Naive thymus-derived CD4-positive, alpha-beta T cell (primary cell): ENCODE measurements at regions not wholly inside any gene's neighbourhood (a gene's known extent, or its start where the extent isn't known, plus 50 kb on each side); places are given as distances from the start of the nearest gene placed in this dataset.

ENCODE experiments used
- ATAC-seq: fragments of 150-1000 bp; cut with Tn5 transposase; 2 replicates; pipeline ENCODE4 v1.10.0; 2021; ENCODE audit warnings: mild to moderate bottlenecking, moderate library complexity
- CTCF ChIA-PET: fragments of 350-600 bp; sonication (Branson Sonifier 250); formaldehyde crosslinking; loops from one replicate; lab custom pipeline; 2021; ENCODE audit warnings: antibody characterized with exemption; lab: Charles Lee
- POLR2A ChIA-PET: fragments of 350-600 bp; sonication (Branson Sonifier 250); formaldehyde crosslinking; loops from one replicate; lab custom pipeline; 2021; ENCODE audit warnings: antibody characterized with exemption, inconsistent platforms; lab: Charles Lee
- DNase-seq, 9 donors: peaks; one replicate each; pipeline versions ENCODE4 v3.0.0 to v3.0.0-alpha.2; 2020 to 2022; ENCODE audit warnings: mixed read lengths in 1 of 9
- H3K27ac ChIP-seq: one replicate; pipeline ENCODE4 v1.7.0; 2013; ENCODE audit warnings: mild to moderate bottlenecking, low read depth, low read length, moderate library complexity
- H3K27me3 ChIP-seq, 2 donors: one replicate each; pipeline ENCODE4 v1.7.0; 2013; ENCODE audit warnings: low read length in 2 of 2, mild to moderate bottlenecking in 2 of 2, moderate library complexity in 2 of 2; ENCODE audit not compliant: control insufficient read depth in 2 of 2, insufficient read depth in 2 of 2
- H3K36me3 ChIP-seq, 3 experiments: 1 replicate in 2 of 3; 2 replicates in 1 of 3; pipeline ENCODE4 v1.7.0; 2013; ENCODE audit warnings: low read length in 3 of 3, mild to moderate bottlenecking in 3 of 3, moderate library complexity in 1 of 3; ENCODE audit not compliant: insufficient read depth in 3 of 3, control insufficient read depth in 2 of 3
- H3K4me1 ChIP-seq, 2 donors: one replicate each; pipeline ENCODE4 v1.7.0; 2013; ENCODE audit warnings: low read length in 2 of 2, mild to moderate bottlenecking in 2 of 2, moderate library complexity in 1 of 2; ENCODE audit not compliant: control insufficient read depth in 2 of 2, insufficient read depth in 2 of 2
- H3K4me3 ChIP-seq: 2 replicates; pipeline ENCODE4 v1.7.0; 2013; ENCODE audit warnings: mild to moderate bottlenecking, low read length
- H3K9me3 ChIP-seq, 3 experiments: 1 replicate in 2 of 3; 2 replicates in 1 of 3; pipeline ENCODE4 v1.7.0; 2013; ENCODE audit warnings: low read length in 3 of 3; ENCODE audit not compliant: control insufficient read depth in 2 of 3
- H3K27ac Mint-ChIP-seq, 9 donors: one replicate each; pipeline ENCODE4 v1.8.0; 2020 to 2022; ENCODE audit warnings: mixed read lengths in 9 of 9, mild to moderate bottlenecking in 8 of 9, moderate library complexity in 5 of 9, inconsistent platforms in 2 of 9
- H3K27me3 Mint-ChIP-seq, 5 donors: one replicate each; pipeline ENCODE4 v1.8.0; 2021 to 2022; ENCODE audit warnings: mixed read lengths in 5 of 5, mild to moderate bottlenecking in 1 of 5
- H3K36me3 Mint-ChIP-seq, 5 donors: one replicate each; pipeline ENCODE4 v1.8.0; 2020 to 2022; ENCODE audit warnings: mixed read lengths in 5 of 5, mild to moderate bottlenecking in 3 of 5, inconsistent platforms in 1 of 5
- H3K4me1 Mint-ChIP-seq, 7 donors: one replicate each; pipeline ENCODE4 v1.8.0; 2020 to 2022; ENCODE audit warnings: mixed read lengths in 7 of 7, mild to moderate bottlenecking in 3 of 7, inconsistent platforms in 1 of 7
- H3K4me3 Mint-ChIP-seq, 10 donors: one replicate each; pipeline ENCODE4 v1.8.0; 2020 to 2022; ENCODE audit warnings: mild to moderate bottlenecking in 10 of 10, mixed read lengths in 10 of 10, moderate library complexity in 6 of 10, inconsistent platforms in 2 of 10
- H3K9me3 Mint-ChIP-seq, 11 donors: one replicate each; pipeline ENCODE4 v1.8.0; 2020 to 2022; ENCODE audit warnings: mixed read lengths in 11 of 11, mild to moderate bottlenecking in 4 of 11, inconsistent platforms in 1 of 11, moderate library complexity in 1 of 11
- intact Hi-C, 2 donors: fragments of 100-400 bp; cut with micrococcal nuclease; formaldehyde crosslinking; loops; one replicate each; pipeline ENCODE4 v1.15.1; 2023

DNA sequence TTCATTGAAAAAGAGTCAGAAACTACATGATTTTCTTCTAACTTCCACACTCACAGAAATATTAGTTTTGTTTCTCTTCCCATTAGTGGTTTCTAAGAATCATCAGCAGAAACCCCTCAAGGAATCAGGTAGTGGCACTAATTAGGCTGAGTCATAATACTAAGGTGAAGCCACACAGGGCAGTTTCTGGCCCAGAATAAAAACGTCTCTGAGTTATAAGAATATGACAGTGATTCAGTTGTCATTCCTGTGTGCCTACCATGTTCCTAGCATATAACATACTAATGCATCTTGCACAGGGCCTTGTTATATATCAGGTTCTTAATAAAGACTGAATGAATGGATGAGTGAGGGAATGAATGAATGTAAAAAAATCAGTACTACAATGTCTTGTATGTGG lies 206.0 kb upstream of the PLEKHG7 start:
- ChIA-PET CTCF (no interaction called here), POLR2A (no interaction called here)
- Mint-ChIP-seq H3K27ac (no peak overlapping the region), H3K9me3 (peaks cover 0 to 10% (median 4%) of the 10 kb centered on the region in 11 donors), H3K4me1 (peaks cover 0 to 10% (median 0%) of the 10 kb centered on the region in 7 donors), H3K4me3 (no peak overlapping the region), H3K36me3 (peaks cover under 1 to 14% (median 1%) of the 10 kb centered on the region in 5 donors), H3K27me3 (no peaks in the 10 kb centered on the region)
- Histone ChIP-seq H3K27me3 (no peaks in the 10 kb centered on the region), H3K36me3 (no peaks in the 10 kb centered on the region), H3K4me3 (no peak overlapping the region), H3K9me3 (no peaks in the 10 kb centered on the region), H3K27ac (no peak overlapping the region), H3K4me1 (no peaks in the 10 kb centered on the region)
- DNase-seq (no peak), ATAC-seq (no peak)
- intact Hi-C loops = no loop called here

DNA sequence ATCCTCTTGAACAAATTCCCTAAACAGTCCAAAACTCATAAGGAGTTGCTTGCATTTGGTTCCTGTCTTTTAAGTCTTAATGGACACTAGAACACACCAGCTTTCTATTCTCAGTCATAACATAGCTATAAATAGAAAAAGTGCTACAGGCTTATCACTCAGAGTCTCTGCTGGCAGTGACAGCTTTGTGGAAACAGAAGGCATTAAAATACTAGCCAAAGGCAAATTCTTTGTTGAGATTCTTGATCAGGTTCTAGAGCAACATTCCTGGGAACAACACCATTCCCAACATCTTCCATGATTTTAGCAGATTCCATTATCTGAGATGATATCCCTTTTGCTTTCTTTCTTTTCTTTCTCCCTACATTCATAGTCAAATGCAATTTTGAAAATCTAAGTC lies 207.7 kb upstream of the PLEKHG7 start:
- H3K4me1 Mint-ChIP-seq = peaks cover 0 to 7% (median 0%) of the 10 kb centered on the region in 7 donors
- H3K27ac Mint-ChIP-seq = peak overlapping the region in 1 of 9 donors; percentile 10
- ChIA-PET POLR2A (no interaction called here), CTCF (interaction anchor here (1.2 kb wide), 1 partner anchor 10 kb away, joined by 3 read pairs; no protein-coding TSS in a partner anchor)
- intact Hi-C loops = no loop called here
- Histone ChIP-seq H3K4me3 (no peak overlapping the region), H3K9me3 (no peaks in the 10 kb centered on the region), H3K27me3 (no peaks in the 10 kb centered on the region), H3K4me1 (no peaks in the 10 kb centered on the region), H3K27ac (no peak overlapping the region), H3K36me3 (no peaks in the 10 kb centered on the region)
- no peak overlapping the region for H3K4me3 Mint-ChIP-seq
- H3K9me3 Mint-ChIP-seq = peaks cover 0 to 17% (median 8%) of the 10 kb centered on the region in 11 donors
- no peak for DNase-seq
- no peak for ATAC-seq
- H3K36me3 Mint-ChIP-seq = peaks cover 4 to 16% (median 6%) of the 10 kb centered on the region in 5 donors
- H3K27me3 Mint-ChIP-seq = no peaks in the 10 kb centered on the region

DNA sequence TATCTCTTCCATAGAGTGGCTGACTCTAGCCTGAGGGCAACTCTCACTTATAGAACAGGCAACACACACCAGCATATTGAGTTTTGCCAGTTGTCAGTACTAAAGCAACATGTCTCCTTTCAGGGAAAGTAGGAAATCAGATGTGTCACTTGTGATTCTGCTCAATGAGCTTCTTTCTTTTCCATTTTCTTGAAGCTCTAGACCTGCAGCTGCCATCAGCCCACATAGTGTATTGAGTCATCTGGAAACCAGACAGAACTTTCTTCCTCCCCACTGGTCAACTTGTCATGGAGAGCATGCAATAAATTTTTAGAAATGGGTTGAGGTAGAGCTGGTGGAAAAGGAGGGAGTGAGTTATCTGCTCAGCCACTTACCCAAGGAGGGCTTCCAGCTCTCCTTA lies 209.0 kb upstream of the PLEKHG7 start:
- Mint-ChIP-seq H3K27me3 (no peaks in the 10 kb centered on the region), H3K36me3 (peaks cover 4 to 25% (median 6%) of the 10 kb centered on the region in 5 donors), H3K4me3 (no peak overlapping the region), H3K4me1 (peaks cover 0 to 16% (median 0%) of the 10 kb centered on the region in 7 donors), H3K9me3 (peaks cover 0 to 17% (median 8%) of the 10 kb centered on the region in 11 donors), H3K27ac (no peak overlapping the region)
- ATAC-seq = no peak
- H3K27me3 ChIP-seq = no peaks in the 10 kb centered on the region
- no peaks in the 10 kb centered on the region for H3K9me3 ChIP-seq
- no peaks in the 10 kb centered on the region for H3K36me3 ChIP-seq
- H3K4me1 ChIP-seq = no peaks in the 10 kb centered on the region
- intact Hi-C loops = no loop called here
- no peak overlapping the region for H3K27ac ChIP-seq
- ChIA-PET CTCF (interaction anchor here (0.6 to 1.2 kb wide), 3 partner anchors 12 to 486 kb away, joined by 3 to 6 read pairs (median 4); no protein-coding TSS in a partner anchor), POLR2A (interaction anchor here (1.2 kb wide), 1 partner anchor 18 kb away, joined by 5 read pairs; no protein-coding TSS in a partner anchor)
- no peak overlapping the region for H3K4me3 ChIP-seq
- no peak for DNase-seq

DNA sequence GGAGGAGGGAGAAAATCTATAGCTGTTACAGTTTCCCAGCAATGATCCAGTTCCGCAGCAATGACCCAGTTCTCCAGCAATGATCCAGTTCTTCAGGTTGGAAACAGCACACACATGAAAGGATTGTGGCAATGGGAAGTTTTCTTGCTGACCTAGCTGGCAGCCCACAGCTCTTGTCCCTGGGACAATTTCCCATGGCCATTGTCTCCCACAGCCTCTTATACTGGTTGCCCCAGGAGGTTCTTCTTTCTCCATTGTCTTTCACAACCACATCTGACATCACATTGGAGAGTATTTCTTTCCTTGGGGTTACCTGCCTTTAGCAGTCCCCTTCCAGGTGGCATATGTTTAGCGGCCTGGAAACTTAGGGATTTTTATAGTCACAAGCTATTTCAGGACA lies 209.8 kb upstream of the PLEKHG7 start:
- Mint-ChIP-seq H3K4me1 (peaks cover 0 to 24% (median 0%) of the 10 kb centered on the region in 7 donors), H3K9me3 (peaks cover 0 to 20% (median 8%) of the 10 kb centered on the region in 11 donors), H3K27ac (no peak overlapping the region), H3K4me3 (no peak overlapping the region), H3K36me3 (peaks cover 4 to 27% (median 6%) of the 10 kb centered on the region in 5 donors), H3K27me3 (no peaks in the 10 kb centered on the region)
- Histone ChIP-seq H3K4me1 (no peaks in the 10 kb centered on the region), H3K27ac (no peak overlapping the region), H3K9me3 (no peaks in the 10 kb centered on the region), H3K36me3 (no peaks in the 10 kb centered on the region), H3K4me3 (no peak overlapping the region), H3K27me3 (no peaks in the 10 kb centered on the region)
- DNase-seq (no peak), ATAC-seq (no peak)
- CTCF ChIA-PET = interaction anchor here (0.7 kb wide), 2 partner anchors 344 to 1107 kb away, joined by 3 read pairs; no protein-coding TSS in a partner anchor
- intact Hi-C loops = no loop called here
- POLR2A ChIA-PET = no interaction called here

DNA sequence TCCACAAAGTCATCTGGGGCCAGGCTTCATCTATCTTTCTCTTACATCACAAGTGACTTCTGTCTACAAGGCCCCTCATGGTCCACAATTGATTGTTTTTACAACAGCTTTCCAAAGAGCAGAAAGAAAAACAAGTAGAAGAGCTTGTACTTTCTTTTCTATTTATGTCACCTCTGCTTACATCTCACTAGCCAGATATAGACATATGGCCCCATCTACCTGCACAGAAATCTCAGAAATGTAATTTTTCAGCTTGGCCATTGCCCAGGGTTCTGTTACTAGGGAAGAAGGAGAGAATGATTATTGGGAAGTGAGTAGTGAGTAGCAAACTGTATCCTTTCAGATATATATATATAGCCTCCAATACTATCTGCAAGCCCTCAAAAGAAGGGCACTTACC lies 210.5 kb upstream of the PLEKHG7 start:
- ChIA-PET CTCF (no interaction called here), POLR2A (interaction anchor here (0.6 kb wide), 2 partner anchors 27 to 223 kb away, joined by 3 to 4 read pairs; no protein-coding TSS in a partner anchor)
- H3K9me3 Mint-ChIP-seq = peaks cover 0 to 20% (median 8%) of the 10 kb centered on the region in 11 donors
- peaks cover 0 to 24% (median 0%) of the 10 kb centered on the region in 7 donors for H3K4me1 Mint-ChIP-seq
- intact Hi-C loops = no loop called here
- Histone ChIP-seq H3K9me3 (no peaks in the 10 kb centered on the region), H3K4me1 (no peaks in the 10 kb centered on the region), H3K4me3 (no peak overlapping the region), H3K27ac (no peak overlapping the region), H3K27me3 (no peaks in the 10 kb centered on the region), H3K36me3 (no peaks in the 10 kb centered on the region)
- no peak overlapping the region for H3K27ac Mint-ChIP-seq
- H3K36me3 Mint-ChIP-seq = peaks cover 4 to 27% (median 6%) of the 10 kb centered on the region in 5 donors
- no peaks in the 10 kb centered on the region for H3K27me3 Mint-ChIP-seq
- no peak overlapping the region for H3K4me3 Mint-ChIP-seq
- no peak for DNase-seq
- no peak for ATAC-seq

DNA sequence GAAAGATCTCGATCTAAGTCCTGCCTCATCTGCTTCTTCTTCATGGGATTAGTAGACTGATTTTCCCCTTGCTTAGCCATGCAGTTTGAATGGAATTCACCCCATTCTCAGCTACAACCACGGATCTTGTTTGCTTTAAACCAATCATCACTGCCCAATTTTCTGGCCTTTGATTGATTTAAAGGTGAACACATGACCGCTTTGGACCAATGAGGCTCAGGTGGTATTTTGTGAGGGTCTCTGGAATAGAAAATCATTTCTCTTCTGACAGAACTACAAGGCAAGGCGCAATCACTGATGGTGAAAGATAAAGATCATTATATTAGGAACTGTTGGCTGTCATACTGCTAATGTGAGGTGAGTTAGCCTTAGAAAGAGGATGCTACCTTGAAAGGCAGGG lies 213.0 kb upstream of the PLEKHG7 start:
- H3K27ac Mint-ChIP-seq = no peak overlapping the region
- ChIA-PET POLR2A (interaction anchor here (0.8 to 1.5 kb wide), 2 partner anchors 11 to 13 kb away, joined by 3 to 4 read pairs; no protein-coding TSS in a partner anchor), CTCF (no interaction called here)
- Histone ChIP-seq H3K4me1 (no peaks in the 10 kb centered on the region), H3K27me3 (no peaks in the 10 kb centered on the region), H3K27ac (no peak overlapping the region), H3K36me3 (no peaks in the 10 kb centered on the region), H3K9me3 (no peaks in the 10 kb centered on the region), H3K4me3 (no peak overlapping the region)
- H3K27me3 Mint-ChIP-seq = no peaks in the 10 kb centered on the region
- peaks cover 4 to 26% (median 6%) of the 10 kb centered on the region in 5 donors for H3K36me3 Mint-ChIP-seq
- DNase-seq (no peak), ATAC-seq (no peak)
- H3K9me3 Mint-ChIP-seq = peaks cover 0 to 18% (median 8%) of the 10 kb centered on the region in 11 donors
- intact Hi-C loops = no loop called here
- peaks cover 6 to 32% (median 9%) of the 10 kb centered on the region in 7 donors for H3K4me1 Mint-ChIP-seq
- H3K4me3 Mint-ChIP-seq = no peak overlapping the region

DNA sequence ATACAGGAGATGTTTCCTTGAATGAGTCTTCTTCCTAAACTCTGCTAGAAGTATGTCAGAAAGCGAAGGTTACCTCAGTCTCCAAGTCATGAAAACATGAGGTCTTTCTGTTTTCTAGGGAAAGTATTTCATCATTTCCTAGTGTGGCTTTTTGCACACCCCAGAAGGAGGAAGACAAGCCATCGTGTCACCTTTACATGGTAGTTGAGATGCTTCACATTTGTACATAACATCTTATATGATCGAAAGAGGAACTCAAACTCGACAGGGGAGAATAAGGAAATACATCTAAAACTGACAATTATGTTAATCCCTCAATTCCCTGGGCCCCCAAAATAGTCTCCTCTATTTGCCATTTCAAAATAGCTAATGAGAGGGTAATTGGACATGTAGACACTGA lies 214.1 kb upstream of the PLEKHG7 start:
- no peak for ATAC-seq
- H3K36me3 ChIP-seq = no peaks in the 10 kb centered on the region
- intact Hi-C loops = no loop called here
- Mint-ChIP-seq H3K9me3 (peaks cover 0 to 18% (median 7%) of the 10 kb centered on the region in 11 donors), H3K4me1 (peaks cover 6 to 30% (median 9%) of the 10 kb centered on the region in 7 donors), H3K27me3 (no peaks in the 10 kb centered on the region), H3K36me3 (peaks cover 4 to 22% (median 5%) of the 10 kb centered on the region in 5 donors), H3K27ac (peak overlapping the region in 1 of 9 donors; percentile 1), H3K4me3 (no peak overlapping the region)
- no peaks in the 10 kb centered on the region for H3K4me1 ChIP-seq
- H3K27ac ChIP-seq = no peak overlapping the region
- no peaks in the 10 kb centered on the region for H3K9me3 ChIP-seq
- DNase-seq = no peak
- ChIA-PET CTCF (no interaction called here), POLR2A (no interaction called here)
- no peak overlapping the region for H3K4me3 ChIP-seq
- no peaks in the 10 kb centered on the region for H3K27me3 ChIP-seq
